ENCODE measurements at regions not wholly inside any gene's neighbourhood (a gene's known extent, or its start where the extent isn't known, plus 50 kb on each side); places are given as distances from the start of the nearest gene placed in this dataset.

DNA sequence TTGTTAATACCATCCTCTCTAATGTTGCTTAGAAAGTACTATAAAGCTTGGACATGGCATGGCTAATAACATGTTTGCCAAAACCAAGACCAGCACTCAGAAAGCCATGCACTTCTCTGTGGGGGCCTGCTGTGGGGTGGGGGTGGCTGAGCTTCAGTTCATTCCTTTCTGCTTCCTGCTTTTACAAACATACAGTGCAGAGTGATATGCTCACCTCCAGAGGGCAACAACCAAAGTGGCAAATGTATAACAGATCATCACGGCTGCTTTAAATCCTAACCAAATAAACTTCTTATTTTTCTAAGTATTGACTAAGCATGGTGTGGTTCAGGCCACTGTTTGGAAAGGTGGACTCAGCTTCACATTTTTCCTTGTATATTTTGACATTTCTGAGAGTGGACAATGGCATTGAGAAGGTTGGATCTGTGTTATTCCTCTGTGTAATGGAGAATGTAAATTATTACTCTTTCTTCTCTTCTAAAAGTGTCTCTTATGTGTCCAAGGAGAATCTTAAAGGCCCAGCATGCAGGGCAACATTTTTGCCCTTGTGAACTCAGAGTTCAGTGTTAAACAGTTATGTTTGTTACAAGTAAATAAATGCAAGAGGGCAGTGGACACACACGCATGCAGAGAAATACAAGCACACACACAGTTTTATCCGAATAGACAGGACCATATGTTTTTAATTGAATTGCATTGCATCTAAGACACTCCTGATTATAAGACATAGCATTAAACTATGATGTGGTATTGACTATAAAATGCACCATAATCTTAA lies 186.1 kb downstream of the HERPUD2 start:
- TF ChIP-seq, protein P1, sequence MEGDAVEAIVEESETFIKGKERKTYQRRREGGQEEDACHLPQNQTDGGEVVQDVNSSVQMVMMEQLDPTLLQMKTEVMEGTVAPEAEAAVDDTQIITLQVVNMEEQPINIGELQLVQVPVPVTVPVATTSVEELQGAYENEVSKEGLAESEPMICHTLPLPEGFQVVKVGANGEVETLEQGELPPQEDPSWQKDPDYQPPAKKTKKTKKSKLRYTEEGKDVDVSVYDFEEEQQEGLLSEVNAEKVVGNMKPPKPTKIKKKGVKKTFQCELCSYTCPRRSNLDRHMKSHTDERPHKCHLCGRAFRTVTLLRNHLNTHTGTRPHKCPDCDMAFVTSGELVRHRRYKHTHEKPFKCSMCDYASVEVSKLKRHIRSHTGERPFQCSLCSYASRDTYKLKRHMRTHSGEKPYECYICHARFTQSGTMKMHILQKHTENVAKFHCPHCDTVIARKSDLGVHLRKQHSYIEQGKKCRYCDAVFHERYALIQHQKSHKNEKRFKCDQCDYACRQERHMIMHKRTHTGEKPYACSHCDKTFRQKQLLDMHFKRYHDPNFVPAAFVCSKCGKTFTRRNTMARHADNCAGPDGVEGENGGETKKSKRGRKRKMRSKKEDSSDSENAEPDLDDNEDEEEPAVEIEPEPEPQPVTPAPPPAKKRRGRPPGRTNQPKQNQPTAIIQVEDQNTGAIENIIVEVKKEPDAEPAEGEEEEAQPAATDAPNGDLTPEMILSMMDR (IDR thresholded peaks at IDR 0.05; ENCODE audit: insufficient read depth, low read depth, low read length, missing control alignments): peak; percentile 24
- H3K4me3 ChIP-seq (ENCODE audit: low read length): no peak overlapping the region
- DNase-seq (ENCODE audit: low read depth): peak; percentile 8

DNA sequence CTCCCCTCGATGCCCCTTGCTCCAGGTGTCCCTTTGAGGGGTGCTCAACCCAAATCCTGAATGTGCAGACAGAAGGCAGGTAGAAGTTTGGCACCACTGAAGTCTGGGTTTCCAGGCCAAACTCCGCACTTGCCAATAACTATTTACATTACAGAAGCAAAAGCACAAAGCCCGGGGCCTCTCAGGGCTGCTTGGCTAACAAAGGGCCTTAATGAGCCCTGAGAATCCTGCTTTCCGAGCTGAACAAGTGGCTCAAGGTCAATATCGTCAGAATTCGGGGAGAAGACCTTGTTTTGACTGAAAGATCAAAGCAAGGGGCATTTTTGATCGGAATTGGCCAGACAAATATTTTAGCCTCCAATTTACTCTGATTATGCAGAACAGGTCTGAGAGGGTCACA lies 189.9 kb downstream of the HERPUD2 start:
- TF ChIP-seq, protein P1 (IDR thresholded peaks at IDR 0.05; ENCODE audit: insufficient read depth, low read depth, low read length, missing control alignments): no peak
- H3K4me3 ChIP-seq (ENCODE audit: low read length): no peak overlapping the region

DNA sequence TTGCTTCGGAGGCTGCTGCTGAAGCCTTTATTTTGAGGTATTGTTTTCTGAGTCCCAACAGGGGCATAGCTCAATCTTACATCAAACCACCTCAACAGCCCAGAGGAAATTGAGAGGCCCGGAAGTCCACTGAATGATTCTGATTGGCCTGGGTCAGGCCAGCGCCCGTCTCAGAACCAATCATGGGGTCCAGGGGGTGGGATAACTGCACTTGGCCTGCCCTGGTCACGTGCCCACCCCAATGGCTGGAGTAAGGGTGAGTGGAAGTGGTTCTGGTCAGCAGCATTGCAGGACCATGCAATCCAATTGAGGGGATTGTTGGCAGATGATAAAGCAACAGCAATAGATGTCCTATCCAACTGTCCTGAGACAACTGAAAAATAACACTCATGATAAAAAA lies 190.6 kb downstream of the HERPUD2 start:
- no peak for DNase-seq (ENCODE audit: low read depth)
- no peak overlapping the region for H3K4me3 ChIP-seq (ENCODE audit: low read length)
- TF ChIP-seq, protein P1 (IDR thresholded peaks at IDR 0.05; ENCODE audit: insufficient read depth, low read depth, low read length, missing control alignments): no peak

More for the DNA sequence above, 189.9 kb downstream of the HERPUD2 start:
- no peak for DNase-seq (ENCODE audit: low read depth)

DNA sequence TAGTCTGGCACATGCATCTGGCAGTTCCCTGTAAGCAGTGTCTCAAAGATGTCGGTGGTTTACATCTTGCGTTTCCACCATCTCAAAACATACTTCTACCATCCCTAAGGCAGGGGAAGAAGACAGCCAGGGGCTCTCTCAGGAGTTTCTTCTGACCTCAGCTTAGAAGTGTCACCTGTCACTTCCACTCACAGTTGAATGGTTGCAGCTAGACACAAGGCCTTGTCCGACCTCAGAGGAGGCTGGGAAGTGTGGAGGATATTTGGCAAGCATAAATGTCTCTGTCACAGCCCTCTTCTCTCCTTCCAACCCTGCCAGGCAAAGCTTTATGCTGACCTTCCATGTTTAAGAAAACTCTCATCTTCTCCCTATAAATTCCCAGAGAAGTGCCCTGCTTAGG lies 193.3 kb downstream of the HERPUD2 start:
- TF ChIP-seq, protein P1 (IDR thresholded peaks at IDR 0.05; ENCODE audit: insufficient read depth, low read depth, low read length, missing control alignments): no peak
- no peak for DNase-seq (ENCODE audit: low read depth)
- H3K4me3 ChIP-seq (ENCODE audit: low read length): no peak overlapping the region

DNA sequence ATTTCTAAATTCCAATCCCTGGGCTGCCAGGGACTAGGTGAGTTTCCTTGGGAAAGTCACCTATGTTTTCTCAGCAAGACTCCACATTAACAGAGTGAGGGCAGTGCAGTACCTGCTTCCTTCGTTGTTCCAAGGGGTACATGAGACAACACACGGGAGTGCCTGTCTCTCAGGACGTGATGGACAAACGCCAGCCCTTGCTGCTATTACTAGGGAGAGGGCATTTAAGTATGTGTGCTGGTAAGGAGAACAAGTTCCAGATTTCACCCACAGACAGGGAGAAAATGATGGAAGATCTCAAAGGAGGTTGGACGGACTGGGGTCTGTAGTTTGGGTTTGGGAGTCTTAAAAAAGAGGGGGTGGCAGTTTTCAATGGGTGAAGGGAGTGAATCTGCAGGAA lies 195.7 kb downstream of the HERPUD2 start:
- TF ChIP-seq, protein P1 (IDR thresholded peaks at IDR 0.05; ENCODE audit: insufficient read depth, low read depth, low read length, missing control alignments): no peak
- DNase-seq (ENCODE audit: low read depth): no peak
- no peak overlapping the region for H3K4me3 ChIP-seq (ENCODE audit: low read length)

DNA sequence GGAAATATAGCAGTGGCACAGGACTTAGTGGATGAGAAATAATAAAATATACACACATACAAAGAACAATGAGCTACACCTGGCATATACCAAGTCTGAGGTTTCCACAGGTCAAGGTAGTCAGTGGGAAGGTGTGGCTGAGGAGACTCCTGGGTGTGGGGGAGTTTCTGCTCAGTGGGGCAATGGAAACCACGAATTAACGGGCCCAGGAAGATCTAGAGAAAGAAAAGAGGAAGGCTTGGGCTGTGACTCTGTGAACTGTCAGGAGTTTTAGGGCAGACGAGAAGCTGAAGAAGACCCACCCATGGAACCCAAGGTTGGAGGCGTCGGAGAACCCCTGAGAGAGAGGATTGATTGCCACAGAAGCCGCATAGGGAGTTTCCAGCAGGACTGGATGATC lies 196.5 kb downstream of the HERPUD2 start:
- no peak for DNase-seq (ENCODE audit: low read depth)

More for the DNA sequence above, 196.5 kb downstream of the HERPUD2 start:
- TF ChIP-seq, protein P1 (IDR thresholded peaks at IDR 0.05; ENCODE audit: insufficient read depth, low read depth, low read length, missing control alignments): no peak
- no peak overlapping the region for H3K4me3 ChIP-seq (ENCODE audit: low read length)

Measured in epithelial cell of esophagus (primary cell).